RPMI7951 (cell line): ENCODE measurements at regions not wholly inside any gene's neighbourhood (a gene's known extent, or its start where the extent isn't known, plus 50 kb on each side); places are given as distances from the start of the nearest gene placed in this dataset.
"Not testable (repeated sequence)": the region's sequence is repeated elsewhere in the genome, so short reads cannot be mapped to it uniquely, and the experiment has no call there.

Source experiments
- DNase-seq: peaks from one replicate; pipeline ENCODE4 v3.0.0-alpha.2; 2012; ENCODE audit warnings: low read depth

- DNase-seq = peak; percentile 26
Observed at GRCh38 chr4:158051401-158052235, 121.2 kb downstream of the GASK1B start.

GRCh38 chr4:158050942-158051341 is 121.9 kb downstream of the GASK1B start:
- DNase-seq = no peak

DNA sequence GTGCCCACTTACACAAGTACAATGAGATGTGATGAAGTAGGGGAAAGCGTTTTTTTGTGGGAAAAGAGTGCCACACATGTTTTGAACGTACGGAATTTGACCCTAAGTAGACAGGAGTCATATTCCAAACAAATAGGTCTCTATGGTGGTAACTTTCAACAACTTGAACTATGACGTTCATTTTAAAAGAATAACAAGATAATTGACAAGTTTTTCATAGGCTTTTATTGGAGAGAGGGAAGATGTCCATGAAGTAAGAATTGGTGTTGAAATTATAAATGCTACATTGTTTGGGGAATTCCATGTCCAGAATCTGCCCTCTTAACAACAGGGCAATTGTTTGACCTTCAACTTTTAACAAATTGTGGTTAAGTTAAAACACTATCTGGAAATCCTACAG is 126.5 kb downstream of the GASK1B start:
- peak; percentile 11 for DNase-seq

DNA sequence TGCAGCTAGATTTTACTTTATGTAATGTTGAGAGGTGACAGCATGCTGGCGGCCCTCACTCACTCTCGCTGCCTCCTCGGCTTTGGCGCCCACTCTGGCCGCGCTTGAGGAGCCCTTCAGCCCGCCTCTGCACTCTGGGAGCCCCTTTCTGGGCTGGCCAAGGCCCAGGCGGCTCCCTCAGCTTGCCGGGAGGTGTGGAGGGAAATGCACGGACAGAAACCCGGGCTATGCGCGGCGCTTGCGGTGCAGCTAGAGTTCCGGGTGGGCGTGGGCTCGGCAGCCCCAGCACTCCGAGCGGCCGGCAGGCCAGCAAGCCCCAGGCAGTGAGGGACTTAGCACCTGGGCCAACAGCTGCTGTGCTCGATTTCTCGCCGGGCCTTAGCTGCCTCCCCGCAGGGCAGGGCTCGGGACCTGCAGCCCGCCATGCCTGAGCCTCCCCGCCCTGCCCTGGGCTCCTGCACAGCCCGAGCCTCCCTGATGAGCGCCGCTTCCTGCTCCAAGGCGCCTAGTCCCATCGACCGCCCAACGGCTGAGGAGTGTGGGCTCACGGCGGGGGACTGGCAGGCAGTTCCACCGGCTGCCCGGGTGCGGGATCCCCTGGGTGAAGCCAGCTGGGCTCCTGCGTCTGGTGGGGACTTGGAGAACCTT is 128.7 kb downstream of the GASK1B start:
- no peak for DNase-seq

DNA sequence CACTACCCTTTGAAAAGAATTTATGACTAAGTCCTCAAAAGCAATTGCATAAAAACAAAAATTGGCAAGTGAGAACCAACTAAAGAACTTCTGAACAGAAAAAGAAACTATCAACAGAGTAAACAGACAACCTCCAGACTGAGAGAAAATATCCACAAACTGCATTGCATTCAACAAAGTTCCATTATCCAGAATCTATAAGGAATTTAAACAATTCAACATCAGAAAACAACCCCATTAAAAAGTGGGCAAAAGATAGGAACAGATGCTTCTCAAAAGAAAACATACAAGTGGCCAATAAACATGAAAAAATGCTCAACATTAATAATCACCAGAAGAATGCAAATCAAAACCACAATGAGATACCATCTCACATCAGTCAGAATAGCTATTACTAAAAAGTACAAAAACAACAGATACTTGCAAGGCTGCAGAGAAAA is 130.2 kb downstream of the GASK1B start:
- DNase-seq = peak; percentile 16

GRCh38 chr4:158038718-158039117 is 134.1 kb downstream of the GASK1B start:
- no peak for DNase-seq

DNA sequence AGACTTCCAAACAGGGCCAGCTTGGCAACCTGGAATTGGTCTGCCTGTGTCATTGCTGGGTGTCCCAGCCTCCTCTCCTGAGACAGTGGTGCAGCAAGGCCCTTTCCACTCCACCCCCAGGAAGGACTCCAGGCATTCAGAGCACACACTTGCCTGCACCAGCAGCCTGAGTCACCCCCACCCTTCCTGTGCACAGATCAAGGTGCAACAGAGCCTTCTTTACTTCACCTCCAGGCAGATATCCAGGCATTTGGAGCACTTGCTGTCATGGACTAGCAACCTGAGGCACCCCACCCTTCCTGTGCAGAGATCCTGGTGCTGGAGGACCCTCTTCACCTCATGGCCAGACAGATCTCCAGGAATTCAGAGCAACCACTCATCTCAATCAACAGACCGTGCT is 135.8 kb downstream of the GASK1B start:
- no peak for DNase-seq

- no peak for DNase-seq
Observed at GRCh38 chr4:158035662-158036195, 137.1 kb downstream of the GASK1B start.

- DNase-seq = peak; percentile 53
Observed at GRCh38 chr4:158033416-158034120, 139.3 kb downstream of the GASK1B start.

DNA sequence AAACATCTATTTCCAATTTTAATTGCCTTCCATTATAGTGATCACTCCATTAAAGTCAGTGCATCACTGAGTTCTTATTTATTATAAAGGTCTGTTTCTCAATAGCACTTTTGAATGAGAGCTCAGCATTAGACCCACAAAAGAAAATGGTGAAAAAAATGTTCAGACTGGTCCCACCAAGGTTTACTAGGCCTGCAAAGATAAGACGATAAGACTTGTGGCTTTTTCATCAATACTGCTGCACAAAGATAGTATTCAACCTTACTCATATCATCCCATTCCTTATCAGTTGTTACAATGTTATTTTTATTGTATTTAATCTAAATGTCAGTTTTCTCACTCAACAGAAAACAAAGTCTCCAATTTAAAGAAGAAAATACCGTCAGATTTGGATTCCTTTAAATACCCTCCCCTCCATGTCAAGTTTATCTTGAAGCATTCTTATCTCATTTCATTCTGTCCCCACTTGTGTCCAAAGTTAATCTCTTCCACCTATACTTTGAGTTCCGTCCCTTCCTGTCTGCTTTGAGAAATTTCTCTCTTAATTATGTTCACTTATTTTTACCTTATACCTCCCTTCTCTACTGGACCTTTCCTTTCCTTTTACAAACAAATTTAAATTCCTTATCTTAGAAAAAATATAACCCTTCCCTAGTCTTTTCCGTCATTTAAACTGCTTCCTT is 140.0 kb downstream of the GASK1B start:
- no peak for DNase-seq

- DNase-seq = not testable (repeated sequence)
Observed at GRCh38 chr4:158028381-158028780, 144.4 kb downstream of the GASK1B start.

- peak; percentile 85 for DNase-seq
Observed at GRCh38 chr4:158025131-158025530, 147.7 kb downstream of the GASK1B start.

GRCh38 chr4:158020734-158021346 is 152.0 kb downstream of the GASK1B start:
- peak; percentile 89 for DNase-seq

GRCh38 chr4:158020176-158020575 is 152.6 kb downstream of the GASK1B start:
- peak; percentile 91 for DNase-seq

- no peak for DNase-seq
Observed at GRCh38 chr4:158018831-158019230, 154.0 kb downstream of the GASK1B start.

DNA sequence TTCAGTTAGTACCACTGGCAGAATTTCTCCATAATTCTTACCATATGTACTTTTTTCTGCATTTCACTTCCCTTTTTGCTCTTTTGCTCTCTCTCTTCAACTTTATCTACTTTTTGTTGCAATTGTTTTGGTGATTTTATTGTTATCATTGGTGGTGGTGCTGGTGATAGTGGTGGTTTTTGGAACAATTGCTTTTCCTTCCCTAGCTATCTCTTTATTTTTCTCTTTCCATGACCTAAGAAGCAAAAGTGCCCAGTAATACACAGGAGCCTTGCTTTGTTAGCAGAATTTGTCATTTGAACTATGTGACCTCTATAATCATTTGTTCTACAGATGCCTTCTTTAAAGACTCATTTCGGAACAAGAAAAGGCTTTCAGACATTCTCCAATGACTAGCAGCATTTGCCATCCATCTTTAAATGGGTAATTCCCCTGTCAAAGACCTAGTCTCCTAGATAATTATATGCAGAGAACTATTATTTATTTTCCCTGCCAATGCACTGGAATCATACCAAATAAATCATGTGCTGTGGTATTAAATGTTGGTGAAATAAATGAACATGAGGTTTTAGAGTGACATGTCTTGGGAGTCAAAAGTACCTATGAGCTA is 154.5 kb downstream of the GASK1B start:
- peak; percentile 49 for DNase-seq

DNA sequence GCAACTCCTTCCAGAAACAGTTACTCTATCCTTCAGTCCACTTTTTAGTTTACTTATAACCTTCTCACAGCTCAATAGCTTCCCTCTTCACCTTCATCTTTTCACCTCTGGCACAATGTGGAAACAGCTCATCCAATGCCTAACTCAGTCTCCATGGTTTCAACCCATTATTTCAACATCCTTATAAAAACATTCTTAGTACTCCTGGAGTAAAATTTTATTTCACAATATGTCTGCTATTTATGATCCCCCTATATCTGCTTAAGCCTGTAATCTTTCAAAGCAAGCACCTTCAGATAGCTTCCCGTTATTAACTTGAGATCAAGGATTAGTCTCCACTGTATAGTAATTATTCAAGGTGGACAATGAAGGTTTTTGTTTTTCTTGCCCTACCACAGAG is 156.3 kb downstream of the GASK1B start:
- peak; percentile 21 for DNase-seq

DNA sequence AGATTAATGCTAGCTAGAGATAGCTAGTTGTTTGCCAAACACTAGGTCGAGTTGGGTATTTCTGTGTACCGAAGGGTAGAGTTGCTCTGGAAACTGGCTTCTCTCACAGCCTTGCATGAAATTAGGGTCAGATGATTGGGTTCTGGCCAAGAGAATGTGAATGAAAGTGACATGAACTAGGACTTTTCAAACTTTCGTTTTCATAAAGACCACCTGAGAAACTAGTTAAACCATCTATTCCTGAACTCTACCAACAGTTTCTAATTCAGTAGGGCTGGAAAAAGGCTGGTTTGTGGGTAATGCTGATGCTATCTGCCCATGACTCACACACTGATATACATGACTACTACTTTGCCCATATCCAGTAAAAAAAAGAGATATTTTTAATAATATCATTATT is 157.6 kb downstream of the GASK1B start:
- peak; percentile 85 for DNase-seq

GRCh38 chr4:158013858-158014257 is 159.0 kb downstream of the GASK1B start:
- peak; percentile 36 for DNase-seq

- no peak for DNase-seq
Observed at GRCh38 chr4:158010361-158010760, 162.5 kb downstream of the GASK1B start.
